Osteocyte (in vitro differentiated cells): ENCODE measurements at regions not wholly inside any gene's neighbourhood (a gene's known extent, or its start where the extent isn't known, plus 50 kb on each side); places are given as distances from the start of the nearest gene placed in this dataset.

Source experiments
- DNase-seq: peaks from one replicate; pipeline ENCODE4 v3.0.0; 2021; ENCODE audit warnings: mixed read lengths; ENCODE audit not compliant: unreplicated experiment; ENCODE audit errors: extremely low spot score
- H3K27ac Mint-ChIP-seq: one replicate; pipeline ENCODE4 v1.8.0; 2021; ENCODE audit warnings: mild to moderate bottlenecking, mixed read lengths; ENCODE audit not compliant: unreplicated experiment
- H3K27me3 Mint-ChIP-seq: one replicate; pipeline ENCODE4 v1.8.0; 2021; ENCODE audit warnings: mixed read lengths; ENCODE audit not compliant: unreplicated experiment
- H3K36me3 Mint-ChIP-seq: one replicate; pipeline ENCODE4 v1.8.0; 2021; ENCODE audit warnings: mixed read lengths; ENCODE audit not compliant: unreplicated experiment
- H3K4me1 Mint-ChIP-seq: one replicate; pipeline ENCODE4 v1.8.0; 2021; ENCODE audit warnings: mixed read lengths; ENCODE audit not compliant: unreplicated experiment
- H3K4me3 Mint-ChIP-seq: one replicate; pipeline ENCODE4 v1.8.0; 2021; ENCODE audit warnings: mild to moderate bottlenecking, moderate library complexity, mixed read lengths; ENCODE audit not compliant: unreplicated experiment
- H3K9me3 Mint-ChIP-seq: one replicate; pipeline ENCODE4 v1.8.0; 2021; ENCODE audit warnings: mixed read lengths; ENCODE audit not compliant: unreplicated experiment
- TF ChIP-seq, protein P1 (sequence below): fragments of 200-600 bp; sonication (generic); IDR thresholded peaks from 2 replicates; pipeline ENCODE4 v1.5.0; 2021; ENCODE audit warnings: antibody characterized with exemption, mild to moderate bottlenecking, moderate library complexity

DNA sequence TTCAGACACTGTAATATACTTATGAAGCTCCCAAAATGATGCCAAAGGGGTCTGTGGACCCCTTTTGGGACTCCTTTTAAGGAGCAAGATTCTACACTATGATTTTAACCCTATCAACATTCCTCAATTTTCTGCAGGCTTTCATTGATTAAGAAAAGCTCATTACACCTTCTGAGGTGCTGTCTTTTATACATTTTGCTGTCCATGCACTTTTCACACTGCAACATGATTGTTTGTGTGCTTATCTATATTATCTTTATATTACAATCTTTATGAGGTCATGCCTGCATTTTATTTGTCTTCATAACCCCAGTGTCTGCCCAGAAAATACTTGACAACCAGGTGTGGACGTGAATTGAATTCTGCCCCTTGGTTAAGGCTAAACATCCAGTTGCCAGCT, 482.6 kb upstream of the ZFHX3 start:
- no peaks in the 10 kb centered on the region for H3K36me3 Mint-ChIP-seq
- TF ChIP-seq, protein P1, sequence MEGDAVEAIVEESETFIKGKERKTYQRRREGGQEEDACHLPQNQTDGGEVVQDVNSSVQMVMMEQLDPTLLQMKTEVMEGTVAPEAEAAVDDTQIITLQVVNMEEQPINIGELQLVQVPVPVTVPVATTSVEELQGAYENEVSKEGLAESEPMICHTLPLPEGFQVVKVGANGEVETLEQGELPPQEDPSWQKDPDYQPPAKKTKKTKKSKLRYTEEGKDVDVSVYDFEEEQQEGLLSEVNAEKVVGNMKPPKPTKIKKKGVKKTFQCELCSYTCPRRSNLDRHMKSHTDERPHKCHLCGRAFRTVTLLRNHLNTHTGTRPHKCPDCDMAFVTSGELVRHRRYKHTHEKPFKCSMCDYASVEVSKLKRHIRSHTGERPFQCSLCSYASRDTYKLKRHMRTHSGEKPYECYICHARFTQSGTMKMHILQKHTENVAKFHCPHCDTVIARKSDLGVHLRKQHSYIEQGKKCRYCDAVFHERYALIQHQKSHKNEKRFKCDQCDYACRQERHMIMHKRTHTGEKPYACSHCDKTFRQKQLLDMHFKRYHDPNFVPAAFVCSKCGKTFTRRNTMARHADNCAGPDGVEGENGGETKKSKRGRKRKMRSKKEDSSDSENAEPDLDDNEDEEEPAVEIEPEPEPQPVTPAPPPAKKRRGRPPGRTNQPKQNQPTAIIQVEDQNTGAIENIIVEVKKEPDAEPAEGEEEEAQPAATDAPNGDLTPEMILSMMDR = no peak

GRCh38 chr16:73529303-73530012, 481.5 kb upstream of the ZFHX3 start:
- Mint-ChIP-seq H3K27ac (no peak overlapping the region), H3K4me3 (no peak overlapping the region), H3K4me1 (no peaks in the 10 kb centered on the region), H3K9me3 (no peaks in the 10 kb centered on the region), H3K27me3 (peaks cover 18% of the 10 kb centered on the region), H3K36me3 (no peaks in the 10 kb centered on the region)
- no peak for DNase-seq
- TF ChIP-seq, protein P1 = no peak

More for the DNA sequence above, 482.6 kb upstream of the ZFHX3 start:
- Mint-ChIP-seq H3K4me1 (no peaks in the 10 kb centered on the region), H3K4me3 (no peak overlapping the region), H3K27me3 (peaks cover 18% of the 10 kb centered on the region), H3K27ac (no peak overlapping the region), H3K9me3 (no peaks in the 10 kb centered on the region)
- DNase-seq = no peak

GRCh38 chr16:73527187-73527586, 479.3 kb upstream of the ZFHX3 start:
- H3K27ac Mint-ChIP-seq = no peak overlapping the region
- no peaks in the 10 kb centered on the region for H3K9me3 Mint-ChIP-seq
- DNase-seq = peak; percentile 54
- no peaks in the 10 kb centered on the region for H3K4me1 Mint-ChIP-seq
- H3K4me3 Mint-ChIP-seq = no peak overlapping the region
- H3K36me3 Mint-ChIP-seq = no peaks in the 10 kb centered on the region
- H3K27me3 Mint-ChIP-seq = peaks cover 2% of the 10 kb centered on the region
- TF ChIP-seq, protein P1 = peak; percentile 36

DNA sequence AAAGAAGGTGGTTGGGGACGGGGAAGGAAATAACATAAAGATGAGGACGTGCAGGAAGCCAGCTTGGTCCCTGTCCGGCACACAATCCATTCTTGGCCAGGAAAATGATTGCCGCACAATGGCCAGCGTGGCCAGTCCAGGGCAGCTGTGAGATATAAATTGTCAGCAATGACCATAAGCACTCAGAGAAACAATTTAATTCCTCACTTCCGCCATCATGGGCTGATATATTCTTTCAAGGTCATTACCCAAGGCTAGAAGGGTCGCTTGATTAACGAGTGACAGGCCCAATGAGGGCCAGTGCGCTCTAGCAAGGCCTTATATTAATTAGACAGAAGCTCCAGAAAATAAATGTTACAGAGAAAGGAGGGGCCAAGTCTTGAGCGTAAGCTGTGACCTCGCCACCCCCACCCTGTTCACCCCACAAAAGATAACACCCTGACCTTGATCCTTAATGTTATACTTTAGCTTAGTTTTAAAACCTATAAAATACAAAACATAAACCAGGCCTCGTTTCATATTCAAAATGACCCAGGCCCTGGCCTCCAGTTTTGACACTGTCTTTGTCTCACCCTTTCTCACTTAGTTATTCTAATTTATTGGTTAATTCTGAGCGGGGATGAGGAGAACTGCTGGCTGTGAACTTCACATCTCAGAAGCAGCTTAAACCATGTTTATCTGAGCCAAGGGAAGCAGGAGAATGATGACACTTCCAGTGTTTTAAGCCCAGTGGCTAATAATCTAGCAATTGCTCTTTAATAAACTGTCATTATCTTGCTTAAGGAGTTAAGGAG, 478.3 kb upstream of the ZFHX3 start:
- Mint-ChIP-seq H3K27ac (no peak overlapping the region), H3K9me3 (no peaks in the 10 kb centered on the region), H3K27me3 (peaks cover 2% of the 10 kb centered on the region), H3K4me3 (no peak overlapping the region), H3K4me1 (no peaks in the 10 kb centered on the region), H3K36me3 (no peaks in the 10 kb centered on the region)
- no peak for DNase-seq
- TF ChIP-seq, protein P1 = no peak

- no peak for DNase-seq
- Mint-ChIP-seq H3K4me3 (no peak overlapping the region), H3K27ac (no peak overlapping the region), H3K36me3 (no peaks in the 10 kb centered on the region), H3K9me3 (no peaks in the 10 kb centered on the region), H3K4me1 (no peaks in the 10 kb centered on the region), H3K27me3 (peaks cover 4% of the 10 kb centered on the region)
- TF ChIP-seq, protein P1 = no peak
Observed at GRCh38 chr16:73523209-73523608, 475.3 kb upstream of the ZFHX3 start.
